Renal pelvis (tissue), 1 donor: ENCODE measurements at regions not wholly inside any gene's neighbourhood (a gene's known extent, or its start where the extent isn't known, plus 50 kb on each side); places are given as distances from the start of the nearest gene placed in this dataset.

ENCODE experiments used
- DNase-seq: peaks from one replicate; pipeline ENCODE4 v3.0.0-alpha.2; 2013

- DNase-seq = no peak
Measured at GRCh38 chr3:72698154-72698917, 149.9 kb downstream of the SHQ1 start.

- DNase-seq = no peak
Measured at GRCh38 chr3:72697717-72698116, 150.5 kb downstream of the SHQ1 start.

GRCh38 chr3:72696815-72697214, 151.4 kb downstream of the SHQ1 start:
- no peak for DNase-seq

- no peak for DNase-seq
Measured at GRCh38 chr3:72694398-72694797, 153.8 kb downstream of the SHQ1 start.

- DNase-seq = no peak
Measured at GRCh38 chr3:72692990-72693389, 155.3 kb downstream of the SHQ1 start.

- DNase-seq = no peak
Measured at GRCh38 chr3:72690629-72691028, 157.6 kb downstream of the SHQ1 start.

GRCh38 chr3:72682936-72683452, 165.3 kb downstream of the SHQ1 start:
- DNase-seq = peak; percentile 61

- DNase-seq = no peak
Measured at GRCh38 chr3:72681598-72681997, 166.6 kb downstream of the SHQ1 start.

- no peak for DNase-seq
Measured at GRCh38 chr3:72680766-72681165, 167.5 kb downstream of the SHQ1 start.

GRCh38 chr3:72679540-72680198, 168.6 kb downstream of the SHQ1 start:
- no peak for DNase-seq

- DNase-seq = no peak
Measured at GRCh38 chr3:72678867-72679266, 169.4 kb downstream of the SHQ1 start.

- no peak for DNase-seq
Measured at GRCh38 chr3:72678380-72678779, 169.9 kb downstream of the SHQ1 start.

- DNase-seq = no peak
Measured at GRCh38 chr3:72675243-72675642, 173.0 kb downstream of the SHQ1 start.

- DNase-seq = no peak
Measured at GRCh38 chr3:72673011-72673771, 175.1 kb downstream of the SHQ1 start.

- DNase-seq = no peak
Measured at GRCh38 chr3:72669224-72669623, 179.0 kb downstream of the SHQ1 start.

GRCh38 chr3:72666447-72666755, 181.8 kb downstream of the SHQ1 start:
- DNase-seq = no peak

- DNase-seq = no peak
Measured at GRCh38 chr3:72665701-72666446, 182.4 kb downstream of the SHQ1 start.

GRCh38 chr3:72665103-72665502, 183.1 kb downstream of the SHQ1 start:
- no peak for DNase-seq

- no peak for DNase-seq
Measured at GRCh38 chr3:72664184-72664975, 183.9 kb downstream of the SHQ1 start.

- DNase-seq = no peak
Measured at GRCh38 chr3:72663429-72663828, 184.8 kb downstream of the SHQ1 start.

- DNase-seq = no peak
Measured at GRCh38 chr3:72661115-72661457, 187.2 kb downstream of the SHQ1 start.
